ENCODE measurements at regions not wholly inside any gene's neighbourhood (a gene's known extent, or its start where the extent isn't known, plus 50 kb on each side); places are given as distances from the start of the nearest gene placed in this dataset.
A peak's percentile ranks its signal among the peaks of the same experiment; 100 is the strongest.

- TF ChIP-seq, protein P1, sequence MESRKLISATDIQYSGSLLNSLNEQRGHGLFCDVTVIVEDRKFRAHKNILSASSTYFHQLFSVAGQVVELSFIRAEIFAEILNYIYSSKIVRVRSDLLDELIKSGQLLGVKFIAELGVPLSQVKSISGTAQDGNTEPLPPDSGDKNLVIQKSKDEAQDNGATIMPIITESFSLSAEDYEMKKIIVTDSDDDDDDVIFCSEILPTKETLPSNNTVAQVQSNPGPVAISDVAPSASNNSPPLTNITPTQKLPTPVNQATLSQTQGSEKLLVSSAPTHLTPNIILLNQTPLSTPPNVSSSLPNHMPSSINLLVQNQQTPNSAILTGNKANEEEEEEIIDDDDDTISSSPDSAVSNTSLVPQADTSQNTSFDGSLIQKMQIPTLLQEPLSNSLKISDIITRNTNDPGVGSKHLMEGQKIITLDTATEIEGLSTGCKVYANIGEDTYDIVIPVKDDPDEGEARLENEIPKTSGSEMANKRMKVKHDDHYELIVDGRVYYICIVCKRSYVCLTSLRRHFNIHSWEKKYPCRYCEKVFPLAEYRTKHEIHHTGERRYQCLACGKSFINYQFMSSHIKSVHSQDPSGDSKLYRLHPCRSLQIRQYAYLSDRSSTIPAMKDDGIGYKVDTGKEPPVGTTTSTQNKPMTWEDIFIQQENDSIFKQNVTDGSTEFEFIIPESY (IDR thresholded peaks at IDR 0.05): no peak
- no peak for TF ChIP-seq FOXM1 (IDR thresholded peaks at IDR 0.05; ENCODE audit: low read depth, low read length)
- TF ChIP-seq SREBF1 (IDR thresholded peaks at IDR 0.05; ENCODE audit: low read length): no peak
- no peak for TF ChIP-seq PAX5 (IDR thresholded peaks at IDR 0.05; ENCODE audit: borderline replicate concordance, low read depth, low read length)
- TF ChIP-seq SRF (IDR thresholded peaks at IDR 0.05; ENCODE audit: low read depth in 2 of 2, low read length in 2 of 2): no peak
Measured at GRCh38 chr6:122075917-122076316, 323.5 kb upstream of the HSF2 start (continued).

DNA sequence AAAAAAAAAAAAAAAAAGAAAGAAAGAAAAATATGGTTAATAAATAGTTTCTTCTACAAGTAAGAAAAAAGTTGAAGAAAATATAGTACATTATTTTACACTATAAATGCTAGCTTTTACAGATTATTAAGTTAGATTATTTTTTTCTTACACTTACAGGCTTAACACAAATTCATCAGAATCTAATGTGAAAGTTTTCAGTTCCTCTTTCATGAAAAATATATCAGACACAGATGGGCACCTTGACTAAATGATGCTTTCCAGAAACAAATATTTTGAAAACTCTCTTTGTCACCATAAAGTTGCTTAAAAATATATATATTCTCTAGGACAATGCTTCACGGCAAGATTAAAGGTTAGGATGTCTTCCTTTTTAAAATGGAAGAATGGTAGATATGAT is 321.8 kb upstream of the HSF2 start:
- Histone ChIP-seq H3K4me1 (ENCODE audit: control insufficient read depth, insufficient read depth, low read length) (no peaks in the 10 kb centered on the region), H3K36me3 (ENCODE audit: control insufficient read depth in 2 of 2, insufficient read depth in 2 of 2, low read length in 1 of 2) (no peaks in the 10 kb centered on the region), H3K27me3 (replicated peaks in 1 of 2; ENCODE audit: control insufficient read depth in 2 of 2, insufficient read depth in 2 of 2, low read length in 1 of 2) (no peaks in the 10 kb centered on the region; a peak in 1 of 4 replicates), H4K20me1 (ENCODE audit: control insufficient read depth, insufficient read depth) (no peaks in the 10 kb centered on the region), H3K27ac (ENCODE audit: control insufficient read depth, insufficient read depth) (no peak overlapping the region), H3K4me3 (no peak overlapping the region), H3K9me3 (replicated peaks; ENCODE audit: control insufficient read depth, insufficient read depth, low read length) (no peaks in the 10 kb centered on the region), H3K9ac (ENCODE audit: control insufficient read depth, insufficient read depth, low read length) (no peak overlapping the region), H3K4me2 (ENCODE audit: control insufficient read depth, insufficient read depth) (no peak overlapping the region), H3K79me2 (ENCODE audit: control insufficient read depth, insufficient read depth, low read length) (no peaks in the 10 kb centered on the region), H2AFZ (ENCODE audit: control insufficient read depth, low read depth, low read length) (no peak overlapping the region)
- ChIA-PET RAD21 (ENCODE audit: unreplicated experiment) (no interaction called here), CTCF (no interaction called here), SMC1A (ENCODE audit: uncharacterized antibody, unreplicated experiment) (no interaction called here), POLR2A (interaction anchor here (0.6 kb wide), 2 partner anchors 88 to 206 kb away, joined by 3 to 4 read pairs; no protein-coding TSS in a partner anchor)
- no peak for FAIRE-seq
- no peak for TF ChIP-seq ASH2L (IDR thresholded peaks at IDR 0.05; ENCODE audit: borderline replicate concordance, low read depth)
- TF ChIP-seq SPI1 (IDR thresholded peaks at IDR 0.05; ENCODE audit: borderline replicate concordance, insufficient read depth, low read depth, low read length): peak; percentile 66
- DNase-seq (ENCODE audit: low read depth, low spot score): no peak
- peak; percentile 74 for ATAC-seq
- no TSS peak for BruUV-seq (replicated peaks)
- WGBS (ENCODE audit: insufficient coverage, insufficient replicate concordance, low lambda C conversion rate, missing lambda C conversion rate): 29% methylated on average over 1 of the region's 1 CpG
- intact Hi-C loops (cut with micrococcal nuclease; ENCODE audit: unreplicated experiment): no loop called here
- in situ Hi-C loops (cut with MboI): no loop called here

Measured in GM12878 (cell line).